OCI-LY7 (cell line): ENCODE measurements at regions not wholly inside any gene's neighbourhood (a gene's known extent, or its start where the extent isn't known, plus 50 kb on each side); places are given as distances from the start of the nearest gene placed in this dataset.

Experiments
- BruUV-seq: library from RNA; stranded (reverse); fragments of 400-500 nt; replicated peaks from 2 replicates; lab custom pipeline; 2021; lab: Mats Ljungman, UMichigan
- CTCF ChIA-PET: fragments of 300-600 bp; sonication (Branson Sonifier 250); formaldehyde crosslinking; loops from one replicate; lab custom pipeline; 2022; ENCODE audit warnings: antibody characterized with exemption; ENCODE audit not compliant: unreplicated experiment; lab: Charles Lee
- POLR2A ChIA-PET: fragments of 300-600 bp; sonication (Branson Sonifier 250); formaldehyde crosslinking; loops from one replicate; lab custom pipeline; 2022; ENCODE audit warnings: antibody characterized with exemption; lab: Charles Lee
- DNase-seq: peaks from one replicate; pipeline ENCODE4 v3.0.0-alpha.2; 2015; ENCODE audit warnings: low spot score
- H2AFZ ChIP-seq: fragments of 200-600 bp; sonication (generic), shearing (Covaris generic); 2 replicates; pipeline ENCODE4 v1.6.1; 2014; ENCODE audit warnings: mild to moderate bottlenecking, antibody characterized with exemption, low read length, moderate library complexity
- H3K27ac ChIP-seq: fragments of 200-600 bp; sonication (generic); 2 replicates; pipeline ENCODE4 v1.5.1; 2014; ENCODE audit warnings: mixed run types, low read depth, mild to moderate bottlenecking, moderate library complexity, low read length, inconsistent platforms; ENCODE audit not compliant: poor library complexity, severe bottlenecking
- H3K36me3 ChIP-seq: fragments of 200-600 bp; sonication (generic); 2 replicates; pipeline ENCODE4 v1.6.1; 2014; ENCODE audit warnings: mild to moderate bottlenecking, antibody characterized with exemption, low read length, moderate library complexity, mixed read lengths; ENCODE audit not compliant: insufficient read depth
- H3K4me1 ChIP-seq: fragments of 200-600 bp; sonication (generic); 2 replicates; pipeline ENCODE4 v1.5.1; 2014; ENCODE audit warnings: mild to moderate bottlenecking, low read length; ENCODE audit not compliant: insufficient read depth, poor library complexity, severe bottlenecking
- H3K4me2 ChIP-seq: fragments of 200-600 bp; sonication (generic); 2 replicates; pipeline ENCODE4 v1.6.1; 2014; ENCODE audit warnings: mild to moderate bottlenecking, low read length
- H3K4me3 ChIP-seq: fragments of 200-600 bp; sonication (generic); 2 replicates; pipeline ENCODE4 v1.5.1; 2014; ENCODE audit warnings: mild to moderate bottlenecking, low read depth, low read length; ENCODE audit not compliant: poor library complexity, severe bottlenecking
- H3K79me2 ChIP-seq: fragments of 200-600 bp; sonication (generic); 2 replicates; pipeline ENCODE4 v1.6.1; 2016; ENCODE audit warnings: low read depth, mild to moderate bottlenecking, low read length, moderate library complexity, mixed read lengths; ENCODE audit not compliant: insufficient read depth
- H3K9me2 ChIP-seq: fragments of 200-600 bp; sonication (generic); 2 replicates; pipeline ENCODE4 v1.6.1; 2016; ENCODE audit warnings: mild to moderate bottlenecking, low read length, mixed read lengths; ENCODE audit not compliant: insufficient read depth
- H3K9me3 ChIP-seq: fragments of 200-600 bp; sonication (generic); 2 replicates; pipeline ENCODE4 v1.6.1; 2014; ENCODE audit warnings: mild to moderate bottlenecking, mixed run types, low read length, mixed read lengths
- H4K20me1 ChIP-seq: fragments of 200-600 bp; sonication (generic); 2 replicates; pipeline ENCODE4 v1.6.1; 2014; ENCODE audit warnings: mild to moderate bottlenecking, antibody characterized with exemption, low read length, moderate library complexity, mixed read lengths; ENCODE audit not compliant: insufficient read depth
- CTCF ChIP-seq: fragments of 200-600 bp; sonication (generic); conservative IDR thresholded peaks from 2 replicates; pipeline ENCODE4 v1.5.1; 2014; ENCODE audit warnings: mild to moderate bottlenecking, antibody characterized with exemption, low read length, moderate library complexity, mixed read lengths
- EZH2phosphoT487 ChIP-seq: fragments of 200-600 bp; sonication (generic); IDR thresholded peaks from 2 replicates; pipeline ENCODE4 v1.6.1; 2018; ENCODE audit warnings: low read depth, borderline replicate concordance, mild to moderate bottlenecking, mixed run types, antibody characterized with exemption, low read length, moderate library complexity, mixed read lengths
- intact Hi-C: fragments of 100-400 bp; cut with micrococcal nuclease; formaldehyde crosslinking; loops from one replicate; pipeline ENCODE4 v1.10.0; 2022; ENCODE audit not compliant: unreplicated experiment

DNA sequence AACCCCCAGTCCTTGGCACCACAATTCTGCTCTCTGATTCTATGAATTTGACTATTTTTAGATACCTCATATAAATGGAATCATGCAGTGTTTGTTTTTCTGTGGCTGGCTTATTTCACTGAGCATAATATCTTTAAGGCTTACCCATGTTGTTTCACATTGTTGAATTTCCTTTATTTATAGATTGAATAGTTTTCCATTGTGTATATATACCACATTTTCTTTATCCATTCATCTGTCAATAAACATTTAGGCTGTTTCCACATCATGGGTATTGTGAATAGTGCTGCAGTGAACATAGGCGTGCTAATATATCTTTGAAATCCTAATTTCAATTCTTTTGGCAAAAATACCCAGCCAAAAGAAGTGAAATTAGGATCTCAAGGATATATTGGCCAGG is 126.7 kb upstream of the SLC38A2 start:
- intact Hi-C loops = no loop called here
- H4K20me1 ChIP-seq = no peaks in the 10 kb centered on the region

DNA sequence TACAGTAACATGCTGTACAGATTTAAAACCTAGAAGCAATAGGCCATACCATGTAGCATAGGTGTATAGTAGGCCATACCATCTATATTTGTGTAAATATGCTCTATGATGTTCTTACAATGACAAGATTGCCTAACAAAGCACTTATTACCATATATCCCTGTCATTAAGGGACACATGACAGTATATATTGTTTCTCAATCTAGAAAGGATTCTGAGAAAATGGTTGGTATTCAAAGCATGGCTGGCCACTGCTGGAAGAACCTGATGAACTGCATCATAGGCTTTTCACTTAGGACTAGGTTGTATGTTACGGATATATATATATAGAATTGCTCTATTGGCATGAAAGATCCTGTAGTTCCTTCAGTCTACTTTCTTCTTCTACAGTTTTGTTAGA is 125.2 kb upstream of the SLC38A2 start:
- no peak overlapping the region for H3K4me2 ChIP-seq
- H3K9me2 ChIP-seq = no peaks in the 10 kb centered on the region
- no TSS peak for BruUV-seq
- no peaks in the 10 kb centered on the region for H3K79me2 ChIP-seq
- no peaks in the 10 kb centered on the region for H3K4me1 ChIP-seq
- H3K36me3 ChIP-seq = no peaks in the 10 kb centered on the region
- H2AFZ ChIP-seq = no peak overlapping the region
- H3K4me3 ChIP-seq = no peak overlapping the region
- H4K20me1 ChIP-seq = no peaks in the 10 kb centered on the region
- ChIA-PET POLR2A (no interaction called here), CTCF (no interaction called here)
- H3K27ac ChIP-seq = no peak overlapping the region
- TF ChIP-seq EZH2phosphoT487 (no peak), CTCF (no peak)
- H3K9me3 ChIP-seq = peaks cover 11% of the 10 kb centered on the region; the same call in 1 of the 2 replicates
- intact Hi-C loops = no loop called here
- DNase-seq = no peak

More for the DNA sequence above, 126.7 kb upstream of the SLC38A2 start:
- Histone ChIP-seq H3K4me3 (no peak overlapping the region), H3K27ac (no peak overlapping the region), H3K4me2 (no peak overlapping the region), H3K36me3 (no peaks in the 10 kb centered on the region), H2AFZ (no peak overlapping the region), H3K9me3 (peaks cover 11% of the 10 kb centered on the region; the same call in 1 of the 2 replicates), H3K79me2 (no peaks in the 10 kb centered on the region), H3K9me2 (no peaks in the 10 kb centered on the region), H3K4me1 (no peaks in the 10 kb centered on the region)
- ChIA-PET POLR2A (no interaction called here), CTCF (no interaction called here)
- no TSS peak for BruUV-seq
- TF ChIP-seq EZH2phosphoT487 (no peak), CTCF (no peak)
- DNase-seq = no peak

DNA sequence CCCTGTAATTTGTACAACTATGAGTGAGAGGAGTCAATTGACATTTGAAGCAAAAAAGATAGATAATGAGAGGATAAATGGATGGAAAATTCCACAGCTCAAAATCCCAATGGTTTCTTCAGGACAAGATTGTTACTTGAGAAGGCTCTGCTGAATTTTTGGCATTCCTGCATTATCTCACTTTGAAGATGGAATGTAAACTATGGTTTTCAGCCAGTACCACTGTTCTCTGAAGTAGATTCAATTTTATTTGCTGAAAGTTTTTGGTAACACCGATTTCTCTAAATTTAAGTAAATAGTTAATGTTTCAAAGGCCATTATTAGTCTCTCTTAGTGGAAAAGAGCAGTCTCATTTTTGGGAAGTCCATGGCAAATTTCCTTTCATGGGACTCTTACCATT is 121.9 kb upstream of the SLC38A2 start:
- no TSS peak for BruUV-seq
- TF ChIP-seq CTCF = no peak
- TF ChIP-seq EZH2phosphoT487 = no peak
- Histone ChIP-seq H3K4me1 (no peaks in the 10 kb centered on the region), H3K36me3 (no peaks in the 10 kb centered on the region), H2AFZ (no peak overlapping the region), H3K4me3 (no peak overlapping the region), H3K9me2 (no peaks in the 10 kb centered on the region), H3K27ac (no peak overlapping the region), H3K4me2 (no peak overlapping the region), H3K9me3 (no peaks in the 10 kb centered on the region), H3K79me2 (no peaks in the 10 kb centered on the region), H4K20me1 (no peaks in the 10 kb centered on the region)
- CTCF ChIA-PET = no interaction called here
- intact Hi-C loops = no loop called here
- POLR2A ChIA-PET = no interaction called here
- DNase-seq = no peak
